ENCODE measurements at regions not wholly inside any gene's neighbourhood (a gene's known extent, or its start where the extent isn't known, plus 50 kb on each side); places are given as distances from the start of the nearest gene placed in this dataset.

GRCh38 chr2:19738707-19739106 lies 163.1 kb downstream of the TTC32 start:
- DNase-seq (ENCODE audit: extremely low read depth, insufficient read length), result no peak
- TF ChIP-seq, protein P1, sequence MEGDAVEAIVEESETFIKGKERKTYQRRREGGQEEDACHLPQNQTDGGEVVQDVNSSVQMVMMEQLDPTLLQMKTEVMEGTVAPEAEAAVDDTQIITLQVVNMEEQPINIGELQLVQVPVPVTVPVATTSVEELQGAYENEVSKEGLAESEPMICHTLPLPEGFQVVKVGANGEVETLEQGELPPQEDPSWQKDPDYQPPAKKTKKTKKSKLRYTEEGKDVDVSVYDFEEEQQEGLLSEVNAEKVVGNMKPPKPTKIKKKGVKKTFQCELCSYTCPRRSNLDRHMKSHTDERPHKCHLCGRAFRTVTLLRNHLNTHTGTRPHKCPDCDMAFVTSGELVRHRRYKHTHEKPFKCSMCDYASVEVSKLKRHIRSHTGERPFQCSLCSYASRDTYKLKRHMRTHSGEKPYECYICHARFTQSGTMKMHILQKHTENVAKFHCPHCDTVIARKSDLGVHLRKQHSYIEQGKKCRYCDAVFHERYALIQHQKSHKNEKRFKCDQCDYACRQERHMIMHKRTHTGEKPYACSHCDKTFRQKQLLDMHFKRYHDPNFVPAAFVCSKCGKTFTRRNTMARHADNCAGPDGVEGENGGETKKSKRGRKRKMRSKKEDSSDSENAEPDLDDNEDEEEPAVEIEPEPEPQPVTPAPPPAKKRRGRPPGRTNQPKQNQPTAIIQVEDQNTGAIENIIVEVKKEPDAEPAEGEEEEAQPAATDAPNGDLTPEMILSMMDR (IDR thresholded peaks at IDR 0.05; ENCODE audit: insufficient read depth, low read length, poor library complexity, severe bottlenecking), result no peak
- Histone ChIP-seq H3K27me3 (replicated peaks; ENCODE audit: control insufficient read depth, insufficient read depth, low read length) (no peaks in the 10 kb centered on the region), H3K4me3 (replicated peaks; ENCODE audit: low read depth, low read length) (no peak overlapping the region), H3K36me3 (ENCODE audit: control insufficient read depth, insufficient read depth, low read length) (no peaks in the 10 kb centered on the region)

- TF ChIP-seq, protein P1 (IDR thresholded peaks at IDR 0.05; ENCODE audit: insufficient read depth, low read length, poor library complexity, severe bottlenecking), result no peak
- no peaks in the 10 kb centered on the region for H3K36me3 ChIP-seq (ENCODE audit: control insufficient read depth, insufficient read depth, low read length)
- H3K4me3 ChIP-seq (replicated peaks; ENCODE audit: low read depth, low read length), result no peak overlapping the region
- H3K27me3 ChIP-seq (replicated peaks; ENCODE audit: control insufficient read depth, insufficient read depth, low read length), result no peaks in the 10 kb centered on the region
- DNase-seq (ENCODE audit: extremely low read depth, insufficient read length), result no peak
These were observed 165.5 kb downstream of the TTC32 start for GRCh38 chr2:19736191-19736831.

DNA sequence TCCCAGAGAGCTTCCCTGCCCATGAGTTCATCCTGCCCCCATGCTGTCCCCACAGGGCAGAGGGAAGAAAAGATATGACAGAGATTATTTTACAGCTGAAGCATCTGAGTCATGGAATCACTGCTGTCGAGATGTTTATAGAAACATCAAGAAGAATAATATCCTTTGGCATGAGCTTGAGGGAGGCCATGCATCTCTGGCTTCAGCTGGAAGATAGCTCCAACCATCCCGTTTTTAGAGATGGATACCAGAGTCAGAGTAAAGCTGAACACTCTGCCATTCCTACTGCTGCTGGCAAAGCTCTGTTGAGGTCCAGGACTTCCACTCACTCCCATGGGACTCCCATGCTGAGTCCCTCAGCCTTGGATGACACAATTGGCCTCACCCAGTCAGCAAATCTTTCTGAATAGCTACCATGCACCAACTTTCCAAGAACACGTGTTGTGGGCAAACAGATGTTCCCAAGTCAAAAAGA lies 167.8 kb downstream of the TTC32 start:
- no peaks in the 10 kb centered on the region for H3K27me3 ChIP-seq (replicated peaks; ENCODE audit: control insufficient read depth, insufficient read depth, low read length)
- H3K36me3 ChIP-seq (ENCODE audit: control insufficient read depth, insufficient read depth, low read length), result no peaks in the 10 kb centered on the region
- H3K4me3 ChIP-seq (replicated peaks; ENCODE audit: low read depth, low read length), result no peak overlapping the region
- TF ChIP-seq, protein P1 (IDR thresholded peaks at IDR 0.05; ENCODE audit: insufficient read depth, low read length, poor library complexity, severe bottlenecking), result no peak
- DNase-seq (ENCODE audit: extremely low read depth, insufficient read length), result no peak

- Histone ChIP-seq H3K36me3 (ENCODE audit: control insufficient read depth, insufficient read depth, low read length) (no peaks in the 10 kb centered on the region), H3K27me3 (replicated peaks; ENCODE audit: control insufficient read depth, insufficient read depth, low read length) (no peaks in the 10 kb centered on the region), H3K4me3 (replicated peaks; ENCODE audit: low read depth, low read length) (no peak overlapping the region)
- TF ChIP-seq, protein P1 (IDR thresholded peaks at IDR 0.05; ENCODE audit: insufficient read depth, low read length, poor library complexity, severe bottlenecking), result no peak
- no peak for DNase-seq (ENCODE audit: extremely low read depth, insufficient read length)
These were observed 168.4 kb downstream of the TTC32 start for GRCh38 chr2:19733390-19733789.

- no peak for DNase-seq (ENCODE audit: extremely low read depth, insufficient read length)
- TF ChIP-seq, protein P1 (IDR thresholded peaks at IDR 0.05; ENCODE audit: insufficient read depth, low read length, poor library complexity, severe bottlenecking), result no peak
- no peaks in the 10 kb centered on the region for H3K36me3 ChIP-seq (ENCODE audit: control insufficient read depth, insufficient read depth, low read length)
- H3K4me3 ChIP-seq (replicated peaks; ENCODE audit: low read depth, low read length), result no peak overlapping the region
- no peaks in the 10 kb centered on the region for H3K27me3 ChIP-seq (replicated peaks; ENCODE audit: control insufficient read depth, insufficient read depth, low read length)
These were observed 169.5 kb downstream of the TTC32 start for GRCh38 chr2:19732255-19732654.

DNA sequence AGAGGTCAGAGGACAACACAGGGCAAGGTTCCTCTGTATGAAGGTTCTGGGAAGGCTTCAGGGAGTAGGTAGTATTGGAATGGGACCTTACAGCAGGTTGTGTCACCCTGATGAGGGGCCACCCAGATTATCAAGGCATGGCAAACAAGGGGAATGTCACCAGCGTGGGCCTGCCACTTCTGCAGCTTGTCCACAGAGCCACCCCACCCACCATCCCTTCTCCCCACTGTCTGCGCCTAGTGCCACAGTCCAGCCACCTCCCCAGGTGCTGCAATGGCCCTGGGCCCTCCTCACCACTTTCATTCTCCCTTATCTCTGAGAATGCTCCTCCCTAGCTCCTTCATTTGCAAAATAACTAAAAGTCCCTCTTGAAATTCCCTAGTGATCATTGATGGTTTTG lies 170.3 kb downstream of the TTC32 start:
- TF ChIP-seq, protein P1 (IDR thresholded peaks at IDR 0.05; ENCODE audit: insufficient read depth, low read length, poor library complexity, severe bottlenecking), result no peak

More for the DNA sequence above, 170.3 kb downstream of the TTC32 start:
- Histone ChIP-seq H3K4me3 (replicated peaks; ENCODE audit: low read depth, low read length) (no peak overlapping the region), H3K36me3 (ENCODE audit: control insufficient read depth, insufficient read depth, low read length) (no peaks in the 10 kb centered on the region), H3K27me3 (replicated peaks; ENCODE audit: control insufficient read depth, insufficient read depth, low read length) (no peaks in the 10 kb centered on the region; the same call in 1 of the 2 replicates)
- no peak for DNase-seq (ENCODE audit: extremely low read depth, insufficient read length)
